H9 (cell line): ENCODE measurements at regions not wholly inside any gene's neighbourhood (a gene's known extent, or its start where the extent isn't known, plus 50 kb on each side); places are given as distances from the start of the nearest gene placed in this dataset.

Experiments used
- DNase-seq: peaks from one replicate; pipeline ENCODE4 v3.0.0-alpha.2; 2017
- H2AFZ ChIP-seq: one replicate; pipeline ENCODE4 v1.6.1; 2013; ENCODE audit warnings: mild to moderate bottlenecking, low read length, control low read depth, moderate library complexity
- H2AK5ac ChIP-seq: 2 replicates; pipeline ENCODE4 v1.6.1; 2013; ENCODE audit warnings: low read length, control low read depth, mixed read lengths; ENCODE audit not compliant: insufficient read length
- H2BK120ac ChIP-seq: one replicate; pipeline ENCODE4 v1.6.1; 2013; ENCODE audit warnings: low read depth, mild to moderate bottlenecking, low read length, control low read depth, inconsistent platforms; ENCODE audit not compliant: poor library complexity, severe bottlenecking
- H2BK12ac ChIP-seq: 2 replicates; pipeline ENCODE4 v1.6.1; 2013; ENCODE audit warnings: low read length, control low read depth, mixed read lengths, low read depth; ENCODE audit not compliant: insufficient read length
- H2BK15ac ChIP-seq: 2 replicates; pipeline ENCODE4 v1.6.1; 2013; ENCODE audit warnings: low read depth, low read length, control low read depth
- H2BK20ac ChIP-seq: one replicate; pipeline ENCODE4 v1.6.1; 2013; ENCODE audit warnings: low read depth, mild to moderate bottlenecking, low read length, control low read depth, inconsistent platforms; ENCODE audit not compliant: poor library complexity, severe bottlenecking
- H2BK5ac ChIP-seq: 2 replicates; pipeline ENCODE4 v1.6.1; 2013; ENCODE audit warnings: low read length, control low read depth, mixed read lengths; ENCODE audit not compliant: insufficient read length
- H3K14ac ChIP-seq: 2 replicates; pipeline ENCODE4 v1.6.1; 2013; ENCODE audit warnings: low read length, control low read depth; ENCODE audit not compliant: insufficient read depth
- H3K18ac ChIP-seq: 2 replicates; pipeline ENCODE4 v1.6.1; 2013; ENCODE audit warnings: low read depth, mild to moderate bottlenecking, mixed read lengths, low read length, control low read depth; ENCODE audit not compliant: insufficient read length
- H3K23ac ChIP-seq: 2 replicates; pipeline ENCODE4 v1.6.1; 2013; ENCODE audit warnings: low read length, control low read depth, mixed read lengths, low read depth; ENCODE audit not compliant: insufficient read length
- H3K23me2 ChIP-seq: 2 replicates; pipeline ENCODE4 v1.6.1; 2013; ENCODE audit warnings: low read depth, mild to moderate bottlenecking, mixed read lengths, low read length, control low read depth; ENCODE audit not compliant: insufficient read length, poor library complexity, severe bottlenecking
- H3K27ac ChIP-seq: 2 replicates; pipeline ENCODE4 v1.5.1; 2013; ENCODE audit warnings: low read length, control low read depth, mixed read lengths, low read depth; ENCODE audit not compliant: insufficient read length
- H3K27me3 ChIP-seq: 2 replicates; pipeline ENCODE4 v1.6.1; 2013; ENCODE audit warnings: low read length, control low read depth, inconsistent platforms; ENCODE audit not compliant: insufficient read depth
- H3K4ac ChIP-seq: 2 replicates; pipeline ENCODE4 v1.6.1; 2013; ENCODE audit warnings: low read depth, mild to moderate bottlenecking, control low read depth, inconsistent platforms, low read length, moderate library complexity
- H3K4me1 ChIP-seq: 2 replicates; pipeline ENCODE4 v1.6.1; 2013; ENCODE audit warnings: low read length, control low read depth, inconsistent platforms; ENCODE audit not compliant: insufficient read depth
- H3K4me2 ChIP-seq: 2 replicates; pipeline ENCODE4 v1.6.1; 2013; ENCODE audit warnings: low read length, control low read depth, mixed read lengths; ENCODE audit not compliant: insufficient read length, insufficient read depth
- H3K56ac ChIP-seq: 2 replicates; pipeline ENCODE4 v1.6.1; 2013; ENCODE audit warnings: low read depth, mild to moderate bottlenecking, mixed read lengths, low read length, control low read depth; ENCODE audit not compliant: insufficient read length
- H3K79me1 ChIP-seq: 2 replicates; pipeline ENCODE4 v1.6.1; 2013; ENCODE audit warnings: low read depth, mild to moderate bottlenecking, moderate library complexity, low read length, control low read depth, inconsistent platforms; ENCODE audit not compliant: insufficient read depth, poor library complexity, severe bottlenecking
- H3K79me2 ChIP-seq: 2 replicates; pipeline ENCODE4 v1.6.1; 2013; ENCODE audit warnings: low read length, control low read depth, inconsistent platforms; ENCODE audit not compliant: insufficient read depth
- H3K9ac ChIP-seq: 2 replicates; pipeline ENCODE4 v1.6.1; 2013; ENCODE audit warnings: low read length, control low read depth, mixed read lengths; ENCODE audit not compliant: insufficient read length; ENCODE audit errors: extremely low read depth
- H3K9me3 ChIP-seq: one replicate; pipeline ENCODE4 v1.6.1; 2013; ENCODE audit warnings: low read depth, low read length, inconsistent platforms; ENCODE audit not compliant: control insufficient read depth
- H3T11ph ChIP-seq: one replicate; pipeline ENCODE4 v1.6.1; 2013; ENCODE audit warnings: mild to moderate bottlenecking, low read length, control low read depth, inconsistent platforms
- H4K20me1 ChIP-seq: one replicate; pipeline ENCODE4 v1.6.1; 2013; ENCODE audit not compliant: control insufficient read depth, insufficient read length, insufficient read depth
- H4K5ac ChIP-seq: 2 replicates; pipeline ENCODE4 v1.6.1; 2013; ENCODE audit warnings: low read depth, mild to moderate bottlenecking, mixed read lengths, low read length, control low read depth; ENCODE audit not compliant: insufficient read length
- H4K8ac ChIP-seq: replicated peaks from 2 replicates; pipeline ENCODE4 v1.6.1; 2013; ENCODE audit warnings: low read length, control low read depth, mixed read lengths, low read depth; ENCODE audit not compliant: insufficient read length
- H4K91ac ChIP-seq: 2 replicates; pipeline ENCODE4 v1.6.1; 2013; ENCODE audit warnings: low read depth, mild to moderate bottlenecking, moderate library complexity, mixed read lengths, low read length, control low read depth; ENCODE audit not compliant: insufficient read length
- H3K27ac Mint-ChIP-seq, 3 experiments: 2 replicates in 2 of 3; 3 replicates in 1 of 3; pipeline ENCODE4 v1.8.0; 2020 to 2021; ENCODE audit warnings: mixed read lengths in 3 of 3, mild to moderate bottlenecking in 1 of 3, moderate library complexity in 1 of 3
- H3K27me3 Mint-ChIP-seq: 2 replicates; pipeline ENCODE4 v1.8.0; 2021; ENCODE audit warnings: low read depth, mild to moderate bottlenecking, moderate library complexity, mixed read lengths
- H3K36me3 Mint-ChIP-seq, 3 experiments: 2 replicates in 2 of 3; 3 replicates in 1 of 3; pipeline ENCODE4 v1.8.0; 2020 to 2021; ENCODE audit warnings: low read depth in 3 of 3, mixed read lengths in 3 of 3; ENCODE audit not compliant: insufficient read depth in 1 of 3
- H3K4me1 Mint-ChIP-seq, 2 experiments: 2 replicates each; pipeline ENCODE4 v1.8.0; 2020; ENCODE audit warnings: mixed read lengths in 2 of 2
- H3K4me3 Mint-ChIP-seq, 2 experiments: 2 replicates in 1 of 2; 3 replicates in 1 of 2; pipeline ENCODE4 v1.8.0; 2020 to 2021; ENCODE audit warnings: mild to moderate bottlenecking in 2 of 2, mixed read lengths in 2 of 2, moderate library complexity in 1 of 2
- H3K9me3 Mint-ChIP-seq, 2 experiments: 2 replicates in 1 of 2; 3 replicates in 1 of 2; pipeline ENCODE4 v1.8.0; 2020; ENCODE audit warnings: mild to moderate bottlenecking in 2 of 2, mixed read lengths in 2 of 2, moderate library complexity in 1 of 2
- WGBS: extraction: QIAGEN DNeasy Blood & Tissue Kit; methylation state at CpG from one replicate; pipeline ENCODE4 v1.1.7; 2013; ENCODE audit warnings: missing lambda C conversion rate, low lambda C conversion rate, mixed read lengths; ENCODE audit not compliant: insufficient read length; ENCODE audit errors: extremely low coverage; 5-methylcytosine and 5-hydroxymethylcytosine counted together
- TF ChIP-seq, protein P1 (sequence below): fragments of 200-600 bp; sonication (generic); conservative IDR thresholded peaks from 3 replicates; pipeline ENCODE4 v1.8.0; 2021; ENCODE audit warnings: antibody characterized with exemption, mild to moderate bottlenecking

DNA sequence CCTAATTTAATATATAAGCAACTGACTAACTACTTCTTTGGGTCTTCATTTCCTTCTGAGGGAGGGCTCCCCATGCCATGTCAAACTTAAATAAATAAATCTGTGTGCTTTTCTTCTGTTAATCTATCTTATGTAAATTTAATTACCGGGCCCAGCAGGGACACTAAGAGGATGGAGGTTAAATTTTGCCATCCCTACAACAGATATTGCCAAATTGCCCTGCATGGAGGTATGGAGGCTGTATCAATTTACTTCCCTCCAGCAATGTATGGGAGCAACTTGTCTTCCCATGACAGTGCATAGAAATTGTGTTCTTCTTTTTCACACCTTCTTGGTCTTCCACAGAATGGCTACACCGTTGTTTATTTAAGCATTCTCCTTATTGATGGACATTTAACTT, 129.0 kb downstream of the NFKBIZ start:
- H3K79me2 ChIP-seq, result no peaks in the 10 kb centered on the region
- peaks cover 8% of the 10 kb centered on the region in 2 experiments for H3K4me1 Mint-ChIP-seq
- no peak overlapping the region for H2BK12ac ChIP-seq
- H2AFZ ChIP-seq, result no peak overlapping the region
- H3K9me3 ChIP-seq, result no peaks in the 10 kb centered on the region
- H2BK20ac ChIP-seq, result no peak overlapping the region
- no peak overlapping the region for H3K9ac ChIP-seq
- H3K23ac ChIP-seq, result no peak overlapping the region
- H3T11ph ChIP-seq, result no peak overlapping the region
- H3K56ac ChIP-seq, result no peak overlapping the region
- no peaks in the 10 kb centered on the region for H4K20me1 ChIP-seq
- H2BK15ac ChIP-seq, result no peak overlapping the region
- no peaks in the 10 kb centered on the region for H3K27me3 Mint-ChIP-seq
- no peak overlapping the region for H4K91ac ChIP-seq
- WGBS, result no CpG with 5 or more reads among the region's 2 CpGs
- no peak overlapping the region for H4K5ac ChIP-seq
- no peak overlapping the region for H2BK5ac ChIP-seq
- no peak overlapping the region for H3K4ac ChIP-seq
- no peaks in the 10 kb centered on the region for H3K79me1 ChIP-seq
- H3K9me3 Mint-ChIP-seq, result no peaks in the 10 kb centered on the region
- H2BK120ac ChIP-seq, result no peak overlapping the region
- no peak overlapping the region for H3K27ac ChIP-seq
- H3K4me1 ChIP-seq, result no peaks in the 10 kb centered on the region
- H3K4me2 ChIP-seq, result no peak overlapping the region
- TF ChIP-seq, protein P1, sequence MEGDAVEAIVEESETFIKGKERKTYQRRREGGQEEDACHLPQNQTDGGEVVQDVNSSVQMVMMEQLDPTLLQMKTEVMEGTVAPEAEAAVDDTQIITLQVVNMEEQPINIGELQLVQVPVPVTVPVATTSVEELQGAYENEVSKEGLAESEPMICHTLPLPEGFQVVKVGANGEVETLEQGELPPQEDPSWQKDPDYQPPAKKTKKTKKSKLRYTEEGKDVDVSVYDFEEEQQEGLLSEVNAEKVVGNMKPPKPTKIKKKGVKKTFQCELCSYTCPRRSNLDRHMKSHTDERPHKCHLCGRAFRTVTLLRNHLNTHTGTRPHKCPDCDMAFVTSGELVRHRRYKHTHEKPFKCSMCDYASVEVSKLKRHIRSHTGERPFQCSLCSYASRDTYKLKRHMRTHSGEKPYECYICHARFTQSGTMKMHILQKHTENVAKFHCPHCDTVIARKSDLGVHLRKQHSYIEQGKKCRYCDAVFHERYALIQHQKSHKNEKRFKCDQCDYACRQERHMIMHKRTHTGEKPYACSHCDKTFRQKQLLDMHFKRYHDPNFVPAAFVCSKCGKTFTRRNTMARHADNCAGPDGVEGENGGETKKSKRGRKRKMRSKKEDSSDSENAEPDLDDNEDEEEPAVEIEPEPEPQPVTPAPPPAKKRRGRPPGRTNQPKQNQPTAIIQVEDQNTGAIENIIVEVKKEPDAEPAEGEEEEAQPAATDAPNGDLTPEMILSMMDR, result no peak
- no peak overlapping the region for H2AK5ac ChIP-seq
- H3K36me3 Mint-ChIP-seq, result no peaks in the 10 kb centered on the region
- H3K23me2 ChIP-seq, result no peaks in the 10 kb centered on the region
- no peak overlapping the region for H3K14ac ChIP-seq
- H3K18ac ChIP-seq, result no peak overlapping the region
- no peak overlapping the region for H4K8ac ChIP-seq
- no peak overlapping the region; a peak in 1 of 7 replicates for H3K27ac Mint-ChIP-seq
- no peak for DNase-seq
- no peaks in the 10 kb centered on the region for H3K27me3 ChIP-seq
- H3K4me3 Mint-ChIP-seq, result no peak overlapping the region
